Lower leg skin (tissue), 3 donors: ENCODE measurements at regions not wholly inside any gene's neighbourhood (a gene's known extent, or its start where the extent isn't known, plus 50 kb on each side); places are given as distances from the start of the nearest gene placed in this dataset.

Experiments used
- POLR2A ChIP-seq, 2 donors: fragments of 450-650 bp; IDR thresholded peaks; one replicate each; pipeline ENCODE4 v1.6.1; 2016 to 2017; ENCODE audit warnings: antibody characterized with exemption in 2 of 2, mild to moderate bottlenecking in 1 of 2, moderate library complexity in 1 of 2
- TF ChIP-seq, protein P1 (sequence below), 3 donors: fragments of 450-650 bp; IDR thresholded peaks; one replicate each; pipeline ENCODE4 v1.5.1; 2016; ENCODE audit warnings: antibody characterized with exemption in 3 of 3, mild to moderate bottlenecking in 3 of 3, moderate library complexity in 2 of 3

DNA sequence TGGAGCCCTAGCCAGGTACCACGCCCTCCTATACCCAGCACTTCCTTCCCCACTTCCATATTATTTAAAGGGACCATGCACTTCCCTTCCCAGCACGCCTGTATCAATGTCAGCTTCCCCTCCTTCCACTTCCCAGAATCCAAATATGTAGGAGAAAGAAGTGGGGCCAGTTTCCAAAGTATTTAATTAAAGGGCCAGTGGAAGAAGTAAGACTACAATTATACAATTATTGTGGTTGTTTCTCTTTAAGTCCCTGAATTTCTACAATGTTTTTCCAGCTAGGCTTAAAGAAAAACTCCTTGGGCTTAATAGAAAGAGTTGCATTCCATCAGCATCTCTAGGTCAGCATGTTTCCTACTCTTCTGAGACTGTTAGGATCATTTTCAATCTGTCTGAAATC lies 515.8 kb downstream of the PREX1 start:
- TF ChIP-seq, protein P1, sequence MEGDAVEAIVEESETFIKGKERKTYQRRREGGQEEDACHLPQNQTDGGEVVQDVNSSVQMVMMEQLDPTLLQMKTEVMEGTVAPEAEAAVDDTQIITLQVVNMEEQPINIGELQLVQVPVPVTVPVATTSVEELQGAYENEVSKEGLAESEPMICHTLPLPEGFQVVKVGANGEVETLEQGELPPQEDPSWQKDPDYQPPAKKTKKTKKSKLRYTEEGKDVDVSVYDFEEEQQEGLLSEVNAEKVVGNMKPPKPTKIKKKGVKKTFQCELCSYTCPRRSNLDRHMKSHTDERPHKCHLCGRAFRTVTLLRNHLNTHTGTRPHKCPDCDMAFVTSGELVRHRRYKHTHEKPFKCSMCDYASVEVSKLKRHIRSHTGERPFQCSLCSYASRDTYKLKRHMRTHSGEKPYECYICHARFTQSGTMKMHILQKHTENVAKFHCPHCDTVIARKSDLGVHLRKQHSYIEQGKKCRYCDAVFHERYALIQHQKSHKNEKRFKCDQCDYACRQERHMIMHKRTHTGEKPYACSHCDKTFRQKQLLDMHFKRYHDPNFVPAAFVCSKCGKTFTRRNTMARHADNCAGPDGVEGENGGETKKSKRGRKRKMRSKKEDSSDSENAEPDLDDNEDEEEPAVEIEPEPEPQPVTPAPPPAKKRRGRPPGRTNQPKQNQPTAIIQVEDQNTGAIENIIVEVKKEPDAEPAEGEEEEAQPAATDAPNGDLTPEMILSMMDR (IDR thresholded peaks at IDR 0.05): no peak
- no peak for TF ChIP-seq POLR2A (IDR thresholded peaks at IDR 0.05)
